ENCODE measurements at regions not wholly inside any gene's neighbourhood (a gene's known extent, or its start where the extent isn't known, plus 50 kb on each side); places are given as distances from the start of the nearest gene placed in this dataset.

DNA sequence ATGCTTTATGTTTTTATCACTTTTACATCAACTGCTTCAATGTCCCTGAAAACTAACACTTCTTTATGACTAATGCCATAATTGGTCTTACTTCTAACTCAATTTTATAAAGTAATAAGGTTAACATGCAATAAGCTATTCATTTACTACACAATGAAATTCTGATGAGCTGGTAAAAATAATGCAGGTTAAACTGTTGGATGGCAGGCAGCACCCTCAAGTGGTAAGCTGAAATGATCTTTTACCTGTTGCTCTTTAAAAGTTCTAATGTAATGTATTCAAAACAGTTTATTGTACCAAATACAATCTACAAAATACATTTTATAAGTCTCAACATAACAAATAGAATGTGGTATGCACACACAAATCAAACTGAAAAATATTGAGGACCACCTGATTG lies 1280.3 kb downstream of the CDH8 start:
- Mint-ChIP-seq H3K36me3 (ENCODE audit: insufficient read depth, unreplicated experiment) (no peaks in the 10 kb centered on the region), H3K9me3 (ENCODE audit: unreplicated experiment) (no peaks in the 10 kb centered on the region), H3K4me3 (ENCODE audit: unreplicated experiment) (no peak overlapping the region), H3K27me3 (ENCODE audit: insufficient read depth, unreplicated experiment) (no peaks in the 10 kb centered on the region), H3K27ac (ENCODE audit: low read depth, unreplicated experiment) (no peak overlapping the region), H3K4me1 (ENCODE audit: insufficient read depth, unreplicated experiment) (no peaks in the 10 kb centered on the region)
- TF ChIP-seq CTCF (IDR thresholded peaks at IDR 0.05; ENCODE audit: unreplicated experiment) = peak; percentile 40
- no peak for DNase-seq (ENCODE audit: unreplicated experiment)
- ChIA-PET POLR2A (no interaction called here), CTCF (interaction anchor here (0.5 to 1.4 kb wide), 4 partner anchors 10 to 1942 kb away, joined by 3 to 10 read pairs (median 4); no protein-coding TSS in a partner anchor)
- intact Hi-C loops (cut with micrococcal nuclease) = loop anchor here (1.0 to 5.0 kb wide), 3 partner anchors 1164 to 1914 kb away; no protein-coding TSS in a partner anchor
- BruUV-seq (replicated peaks) = no TSS peak

GRCh38 chr16:60748366-60748765 lies 1287.9 kb downstream of the CDH8 start:
- Mint-ChIP-seq H3K27me3 (ENCODE audit: insufficient read depth, unreplicated experiment) (no peaks in the 10 kb centered on the region), H3K9me3 (ENCODE audit: unreplicated experiment) (no peaks in the 10 kb centered on the region), H3K4me3 (ENCODE audit: unreplicated experiment) (no peak overlapping the region), H3K4me1 (ENCODE audit: insufficient read depth, unreplicated experiment) (peaks cover 11% of the 10 kb centered on the region), H3K27ac (ENCODE audit: low read depth, unreplicated experiment) (no peak overlapping the region), H3K36me3 (ENCODE audit: insufficient read depth, unreplicated experiment) (no peaks in the 10 kb centered on the region)
- ChIA-PET POLR2A (no interaction called here), CTCF (no interaction called here)
- no peak for TF ChIP-seq CTCF (IDR thresholded peaks at IDR 0.05; ENCODE audit: unreplicated experiment)
- no TSS peak for BruUV-seq (replicated peaks)
- DNase-seq (ENCODE audit: unreplicated experiment) = no peak
- intact Hi-C loops (cut with micrococcal nuclease) = no loop called here

DNA sequence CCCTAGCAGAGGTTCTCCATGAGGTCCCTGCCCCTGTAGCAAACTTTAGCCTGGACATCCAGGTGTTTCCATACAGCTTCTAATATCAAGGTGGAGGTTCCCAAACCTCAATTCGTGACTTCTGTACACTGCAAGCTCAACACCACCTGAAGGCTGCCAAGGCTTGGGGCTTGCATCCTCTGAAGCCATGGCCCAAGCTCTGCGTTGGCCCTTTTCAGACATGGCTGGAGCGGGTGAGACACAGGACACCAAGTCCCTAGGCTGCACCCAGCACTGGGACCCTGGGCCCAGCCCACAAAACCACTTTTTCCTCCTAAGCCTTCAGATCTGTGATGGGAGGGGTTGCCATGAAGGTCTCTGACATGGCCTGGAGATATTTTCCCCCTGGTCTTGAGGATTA lies 1292.0 kb downstream of the CDH8 start:
- BruUV-seq (replicated peaks) = no TSS peak
- Mint-ChIP-seq H3K9me3 (ENCODE audit: unreplicated experiment) (no peaks in the 10 kb centered on the region), H3K4me3 (ENCODE audit: unreplicated experiment) (no peak overlapping the region), H3K27me3 (ENCODE audit: insufficient read depth, unreplicated experiment) (no peaks in the 10 kb centered on the region), H3K27ac (ENCODE audit: low read depth, unreplicated experiment) (no peak overlapping the region), H3K36me3 (ENCODE audit: insufficient read depth, unreplicated experiment) (no peaks in the 10 kb centered on the region), H3K4me1 (ENCODE audit: insufficient read depth, unreplicated experiment) (peaks cover 11% of the 10 kb centered on the region)
- intact Hi-C loops (cut with micrococcal nuclease) = no loop called here
- no peak for DNase-seq (ENCODE audit: unreplicated experiment)
- TF ChIP-seq CTCF (IDR thresholded peaks at IDR 0.05; ENCODE audit: unreplicated experiment) = no peak
- CTCF ChIA-PET = interaction anchor here (0.6 kb wide), 3 partner anchors 55 to 707 kb away, joined by 3 to 4 read pairs (median 3); no protein-coding TSS in a partner anchor
- POLR2A ChIA-PET = no interaction called here

GRCh38 chr16:60741810-60742209 lies 1294.4 kb downstream of the CDH8 start:
- TF ChIP-seq CTCF (IDR thresholded peaks at IDR 0.05; ENCODE audit: unreplicated experiment) = no peak
- H3K4me1 Mint-ChIP-seq (ENCODE audit: insufficient read depth, unreplicated experiment) = no peaks in the 10 kb centered on the region
- intact Hi-C loops (cut with micrococcal nuclease) = no loop called here
- H3K4me3 Mint-ChIP-seq (ENCODE audit: unreplicated experiment) = no peak overlapping the region
- no TSS peak for BruUV-seq (replicated peaks)
- H3K27me3 Mint-ChIP-seq (ENCODE audit: insufficient read depth, unreplicated experiment) = no peaks in the 10 kb centered on the region
- no peaks in the 10 kb centered on the region for H3K9me3 Mint-ChIP-seq (ENCODE audit: unreplicated experiment)
- H3K27ac Mint-ChIP-seq (ENCODE audit: low read depth, unreplicated experiment) = no peak overlapping the region
- DNase-seq (ENCODE audit: unreplicated experiment) = no peak
- POLR2A ChIA-PET = no interaction called here
- H3K36me3 Mint-ChIP-seq (ENCODE audit: insufficient read depth, unreplicated experiment) = no peaks in the 10 kb centered on the region
- CTCF ChIA-PET = no interaction called here
